Heart right ventricle (tissue), 16 donors: ENCODE measurements at regions not wholly inside any gene's neighbourhood (a gene's known extent, or its start where the extent isn't known, plus 50 kb on each side); places are given as distances from the start of the nearest gene placed in this dataset.
A peak's percentile ranks its signal among the peaks of the same experiment; 100 is the strongest.

Experiments
- ATAC-seq, 8 donors: fragments of 200-7000 bp; cut with Tn5 transposase; one replicate each; pipeline ENCODE4 v1.9.1; 2020; ENCODE audit warnings: mild to moderate bottlenecking in 8 of 8, moderate library complexity in 8 of 8, moderate number of reproducible peaks in 1 of 8
- DNase-seq, 2 donors: peaks; one replicate each; pipeline ENCODE4 v3.0.0-alpha.2; 2020
- H3K27ac ChIP-seq, 10 donors: fragments of 200-600 bp; sonication (generic) in 2 of 10; one replicate each; pipeline versions ENCODE4 v1.5.0 to v1.8.0; 2020 to 2022; ENCODE audit warnings: mild to moderate bottlenecking in 3 of 10
- H3K27me3 ChIP-seq, 7 donors: fragments of 200-600 bp; one replicate each; pipeline ENCODE4 v1.8.0; 2021 to 2022; ENCODE audit warnings: mild to moderate bottlenecking in 2 of 7
- H3K36me3 ChIP-seq, 9 donors: fragments of 200-600 bp; sonication (generic) in 1 of 9; one replicate each; pipeline versions ENCODE4 v1.5.0 to v1.8.0; 2020 to 2022; ENCODE audit warnings: mild to moderate bottlenecking in 2 of 9
- H3K4me1 ChIP-seq, 9 donors: fragments of 200-600 bp; sonication (generic) in 1 of 9; one replicate each; pipeline versions ENCODE4 v1.5.0 to v1.8.0; 2020 to 2022; ENCODE audit warnings: mild to moderate bottlenecking in 4 of 9
- H3K4me3 ChIP-seq, 10 donors: fragments of 200-600 bp; sonication (generic) in 2 of 10; one replicate each; pipeline versions ENCODE4 v1.5.0 to v1.8.0; 2020 to 2022; ENCODE audit warnings: mild to moderate bottlenecking in 7 of 10, moderate library complexity in 2 of 10
- H3K9me3 ChIP-seq, 11 donors: fragments of 200-600 bp in 10 of 11; sonication (generic) in 2 of 11; one replicate each; pipeline versions ENCODE4 v1.5.0 to v1.8.0; 2013 to 2022; ENCODE audit warnings: mild to moderate bottlenecking in 2 of 11, control low read depth in 1 of 11, moderate library complexity in 1 of 11
- WGBS, 2 donors: extraction: QIAGEN DNeasy Blood & Tissue Kit; methylation state at CpG; one replicate each; pipeline ENCODE4 v1.1.7; 2013; ENCODE audit warnings: inconsistent platforms in 1 of 2; 5-methylcytosine and 5-hydroxymethylcytosine counted together
- intact Hi-C, 10 donors: fragments of 100-400 bp; cut with DNase I; formaldehyde crosslinking; loops; one replicate each; pipeline versions ENCODE4 v1.11.1 to v1.14.2; 2022
- TF ChIP-seq, protein P1 (sequence below), 9 donors: fragments of 200-600 bp; sonication (generic) in 2 of 9; IDR thresholded peaks; one replicate each; pipeline versions ENCODE4 v1.5.0 to v1.8.0; 2021 to 2022; ENCODE audit warnings: antibody characterized with exemption in 9 of 9, mild to moderate bottlenecking in 5 of 9, moderate library complexity in 1 of 9
- donor health status: Arrhythmogenic right ventricular cardiomyopathy.
- donor health status: ischemic (EF 13 %, LVEDD 7.1; RV severe dilation, severe dysfunction).
- donor health status: healthy with polysubstance abuse.
- donor health status: DM: no; HTN: yes; CAD: no.
- donor health status: DM: no; HTN: no; CAD: no.
- donor health status: ischemic (EF 25% LVEDD 6.9; RV normal size, moderate dysfunction).
- donor health status: ischemic (EF 25% LVEDD 5.7; RV mildly dilated, moderate dysfunction).
- donor health status: healthy.
- donor health status: DM: yes; HTN: yes; CAD: no.
- donor health status: Ischemic cardiomyopathy.
- donor health status: ischemic (EF 35%, LVEDD 5.7; RV mildly dilated, moderate dysfunction).
- donor health status: nonischemic (EF 11% LVEDD 7.7; RV severe dilation, severe dysfunction).
- donor health status: DM: yes; HTN: yes; CAD: no.
- donor health status: PGD.
- donor health status: ischemic (EF 29% LVEDD 5.4; RV normal size, mild dysfunction).
- donor health status: nonischemic (EF 23%, LVEDD 6.1; RV moderate dilation, normal function).

DNA sequence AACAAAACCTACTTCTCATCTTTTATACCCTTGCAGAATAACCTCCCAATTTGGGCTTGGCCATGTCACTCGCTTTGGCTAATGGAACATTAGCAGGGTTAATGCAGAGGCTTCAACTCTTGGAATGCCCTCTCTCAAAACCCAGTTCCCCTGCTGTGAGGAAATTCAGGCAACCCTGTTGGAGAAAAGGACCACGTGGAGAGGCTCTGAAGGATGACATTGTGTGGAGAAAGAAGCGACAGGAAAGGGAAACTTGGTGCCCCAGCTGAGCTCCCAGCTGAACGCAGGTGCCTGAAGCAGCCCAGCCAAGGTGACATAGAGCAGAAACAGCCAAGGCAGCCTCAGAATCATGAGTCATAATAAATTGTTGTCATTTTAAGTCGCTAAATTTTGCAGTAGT is 214.2 kb upstream of the GHITM start:
- no peaks in the 10 kb centered on the region for H3K4me1 ChIP-seq
- WGBS, 2 donors: 45 to 49% methylated on average over 5 of the region's 5 CpGs
- no peaks in the 10 kb centered on the region for H3K36me3 ChIP-seq
- H3K27ac ChIP-seq: no peak overlapping the region
- H3K4me3 ChIP-seq: no peak overlapping the region
- no peak for ATAC-seq
- TF ChIP-seq, protein P1, sequence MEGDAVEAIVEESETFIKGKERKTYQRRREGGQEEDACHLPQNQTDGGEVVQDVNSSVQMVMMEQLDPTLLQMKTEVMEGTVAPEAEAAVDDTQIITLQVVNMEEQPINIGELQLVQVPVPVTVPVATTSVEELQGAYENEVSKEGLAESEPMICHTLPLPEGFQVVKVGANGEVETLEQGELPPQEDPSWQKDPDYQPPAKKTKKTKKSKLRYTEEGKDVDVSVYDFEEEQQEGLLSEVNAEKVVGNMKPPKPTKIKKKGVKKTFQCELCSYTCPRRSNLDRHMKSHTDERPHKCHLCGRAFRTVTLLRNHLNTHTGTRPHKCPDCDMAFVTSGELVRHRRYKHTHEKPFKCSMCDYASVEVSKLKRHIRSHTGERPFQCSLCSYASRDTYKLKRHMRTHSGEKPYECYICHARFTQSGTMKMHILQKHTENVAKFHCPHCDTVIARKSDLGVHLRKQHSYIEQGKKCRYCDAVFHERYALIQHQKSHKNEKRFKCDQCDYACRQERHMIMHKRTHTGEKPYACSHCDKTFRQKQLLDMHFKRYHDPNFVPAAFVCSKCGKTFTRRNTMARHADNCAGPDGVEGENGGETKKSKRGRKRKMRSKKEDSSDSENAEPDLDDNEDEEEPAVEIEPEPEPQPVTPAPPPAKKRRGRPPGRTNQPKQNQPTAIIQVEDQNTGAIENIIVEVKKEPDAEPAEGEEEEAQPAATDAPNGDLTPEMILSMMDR (IDR thresholded peaks at IDR 0.05): no peak
- intact Hi-C loops: no loop called here
- H3K27me3 ChIP-seq: peaks cover 0 to 10% (median 0%) of the 10 kb centered on the region in 7 donors
- H3K9me3 ChIP-seq: no peaks in the 10 kb centered on the region
- DNase-seq: no peak

- ATAC-seq: no peak
- 70 to 85% methylated on average over 2 of the region's 2 CpGs for WGBS, 2 donors
- TF ChIP-seq, protein P1 (IDR thresholded peaks at IDR 0.05): no peak
- no peaks in the 10 kb centered on the region for H3K36me3 ChIP-seq
- intact Hi-C loops: no loop called here
- no peak overlapping the region for H3K27ac ChIP-seq
- H3K4me3 ChIP-seq: no peak overlapping the region
- no peaks in the 10 kb centered on the region for H3K9me3 ChIP-seq
- H3K4me1 ChIP-seq: no peaks in the 10 kb centered on the region
- H3K27me3 ChIP-seq: peaks cover 0 to 10% (median 0%) of the 10 kb centered on the region in 7 donors
- no peak for DNase-seq
Measured at GRCh38 chr10:83926606-83927005, 212.7 kb upstream of the GHITM start.

- Histone ChIP-seq H3K4me3 (no peak overlapping the region), H3K4me1 (no peaks in the 10 kb centered on the region), H3K9me3 (no peaks in the 10 kb centered on the region), H3K27me3 (peaks cover 0 to 10% (median 0%) of the 10 kb centered on the region in 7 donors), H3K36me3 (no peaks in the 10 kb centered on the region), H3K27ac (no peak overlapping the region)
- 66 to 82% methylated on average over 2 of the region's 2 CpGs for WGBS, 2 donors
- DNase-seq (no peak), ATAC-seq (no peak)
- intact Hi-C loops: no loop called here
- TF ChIP-seq, protein P1 (IDR thresholded peaks at IDR 0.05): no peak
Measured at GRCh38 chr10:83927166-83927565, 212.1 kb upstream of the GHITM start.

DNA sequence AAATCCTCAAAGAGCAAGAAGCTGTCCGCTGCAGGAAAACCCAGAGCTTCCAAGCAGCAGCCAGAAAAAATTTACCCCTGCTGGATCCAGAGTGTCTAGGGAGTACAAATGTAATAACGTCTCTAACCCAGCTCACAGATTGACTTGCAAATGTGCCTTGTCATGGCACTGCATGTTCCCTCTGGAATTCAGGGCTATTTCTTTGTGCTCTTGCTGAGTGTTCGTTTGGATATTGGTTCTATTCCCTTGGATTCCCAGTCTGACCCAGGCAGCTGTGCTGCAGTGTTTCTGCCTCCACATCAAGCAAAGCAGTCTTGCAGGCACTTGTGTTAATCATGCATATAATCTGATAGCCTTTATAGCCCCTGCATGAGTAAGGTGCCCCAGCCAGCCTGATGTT is 209.9 kb upstream of the GHITM start:
- Histone ChIP-seq H3K4me1 (no peaks in the 10 kb centered on the region), H3K9me3 (no peaks in the 10 kb centered on the region), H3K4me3 (no peak overlapping the region), H3K27ac (no peak overlapping the region), H3K27me3 (peaks cover 0 to 8% (median 0%) of the 10 kb centered on the region in 7 donors), H3K36me3 (no peaks in the 10 kb centered on the region)
- peak in 1 of 8 donors; percentile 16 for ATAC-seq
- intact Hi-C loops: no loop called here
- no peak for DNase-seq
- TF ChIP-seq, protein P1 (IDR thresholded peaks at IDR 0.05): no peak
- 50 to 59% methylated on average over 3 of the region's 3 CpGs for WGBS, 2 donors
